ENCODE measurements at regions not wholly inside any gene's neighbourhood (a gene's known extent, or its start where the extent isn't known, plus 50 kb on each side); places are given as distances from the start of the nearest gene placed in this dataset.
"Not testable (repeated sequence)": the region's sequence is repeated elsewhere in the genome, so short reads cannot be mapped to it uniquely, and the experiment has no call there.

GRCh38 chr2:149759382-149759781, 171.8 kb upstream of the MMADHC start:
- not testable (repeated sequence) for H3K27me3 Mint-ChIP-seq (ENCODE audit: low read depth); H3K9me3 Mint-ChIP-seq; H3K4me3 Mint-ChIP-seq; DNase-seq (ENCODE audit: low spot score); H3K27ac Mint-ChIP-seq; H3K4me1 Mint-ChIP-seq (ENCODE audit: low read depth); H3K36me3 Mint-ChIP-seq (ENCODE audit: low read depth)

- not testable (repeated sequence) for H3K27ac Mint-ChIP-seq; H3K4me1 Mint-ChIP-seq (ENCODE audit: low read depth); DNase-seq (ENCODE audit: low spot score); H3K9me3 Mint-ChIP-seq; H3K36me3 Mint-ChIP-seq (ENCODE audit: low read depth); H3K27me3 Mint-ChIP-seq (ENCODE audit: low read depth); H3K4me3 Mint-ChIP-seq
These were observed 167.1 kb upstream of the MMADHC start for GRCh38 chr2:149754722-149755121.

- Mint-ChIP-seq H3K4me1 (ENCODE audit: low read depth) (no peaks in the 10 kb centered on the region), H3K27ac (no peak overlapping the region), H3K27me3 (ENCODE audit: low read depth) (no peaks in the 10 kb centered on the region), H3K9me3 (no peaks in the 10 kb centered on the region), H3K4me3 (no peak overlapping the region), H3K36me3 (ENCODE audit: low read depth) (no peaks in the 10 kb centered on the region)
- DNase-seq (ENCODE audit: low spot score), result no peak
These were observed 159.9 kb upstream of the MMADHC start for GRCh38 chr2:149747456-149747855.

GRCh38 chr2:149745396-149746230, 158.0 kb upstream of the MMADHC start:
- Mint-ChIP-seq H3K27ac (no peak overlapping the region), H3K4me3 (no peak overlapping the region), H3K4me1 (ENCODE audit: low read depth) (no peaks in the 10 kb centered on the region), H3K36me3 (ENCODE audit: low read depth) (no peaks in the 10 kb centered on the region), H3K27me3 (ENCODE audit: low read depth) (no peaks in the 10 kb centered on the region), H3K9me3 (no peaks in the 10 kb centered on the region)
- DNase-seq (ENCODE audit: low spot score), result no peak

- no peaks in the 10 kb centered on the region for H3K9me3 Mint-ChIP-seq
- no peak for DNase-seq (ENCODE audit: low spot score)
- H3K4me3 Mint-ChIP-seq, result no peak overlapping the region
- no peaks in the 10 kb centered on the region for H3K4me1 Mint-ChIP-seq (ENCODE audit: low read depth)
- no peaks in the 10 kb centered on the region for H3K36me3 Mint-ChIP-seq (ENCODE audit: low read depth)
- H3K27ac Mint-ChIP-seq, result no peak overlapping the region
- H3K27me3 Mint-ChIP-seq (ENCODE audit: low read depth), result no peaks in the 10 kb centered on the region
These were observed 157.3 kb upstream of the MMADHC start for GRCh38 chr2:149744865-149745264.

- Mint-ChIP-seq H3K27me3 (ENCODE audit: low read depth) (no peaks in the 10 kb centered on the region), H3K4me1 (ENCODE audit: low read depth) (no peaks in the 10 kb centered on the region), H3K36me3 (ENCODE audit: low read depth) (no peaks in the 10 kb centered on the region), H3K27ac (no peak overlapping the region), H3K4me3 (no peak overlapping the region), H3K9me3 (no peaks in the 10 kb centered on the region)
- no peak for DNase-seq (ENCODE audit: low spot score)
These were observed 156.4 kb upstream of the MMADHC start for GRCh38 chr2:149743842-149744448.

- no peaks in the 10 kb centered on the region for H3K27me3 Mint-ChIP-seq (ENCODE audit: low read depth)
- no peak overlapping the region for H3K27ac Mint-ChIP-seq
- no peak overlapping the region for H3K4me3 Mint-ChIP-seq
- H3K36me3 Mint-ChIP-seq (ENCODE audit: low read depth), result no peaks in the 10 kb centered on the region
- no peaks in the 10 kb centered on the region for H3K9me3 Mint-ChIP-seq
- DNase-seq (ENCODE audit: low spot score), result no peak
- H3K4me1 Mint-ChIP-seq (ENCODE audit: low read depth), result no peaks in the 10 kb centered on the region
These were observed 154.1 kb upstream of the MMADHC start for GRCh38 chr2:149741646-149742045.

GRCh38 chr2:149740490-149740889, 152.9 kb upstream of the MMADHC start:
- Mint-ChIP-seq H3K4me3 (no peak overlapping the region), H3K4me1 (ENCODE audit: low read depth) (no peaks in the 10 kb centered on the region), H3K27ac (no peak overlapping the region), H3K9me3 (no peaks in the 10 kb centered on the region), H3K27me3 (ENCODE audit: low read depth) (no peaks in the 10 kb centered on the region), H3K36me3 (ENCODE audit: low read depth) (no peaks in the 10 kb centered on the region)
- DNase-seq (ENCODE audit: low spot score), result no peak

GRCh38 chr2:149739883-149740265, 152.3 kb upstream of the MMADHC start:
- Mint-ChIP-seq H3K9me3 (no peaks in the 10 kb centered on the region), H3K4me1 (ENCODE audit: low read depth) (no peaks in the 10 kb centered on the region), H3K27ac (no peak overlapping the region), H3K36me3 (ENCODE audit: low read depth) (no peaks in the 10 kb centered on the region), H3K27me3 (ENCODE audit: low read depth) (no peaks in the 10 kb centered on the region), H3K4me3 (no peak overlapping the region)
- no peak for DNase-seq (ENCODE audit: low spot score)

- H3K27me3 Mint-ChIP-seq (ENCODE audit: low read depth), result no peaks in the 10 kb centered on the region
- no peaks in the 10 kb centered on the region for H3K4me1 Mint-ChIP-seq (ENCODE audit: low read depth)
- DNase-seq (ENCODE audit: low spot score), result no peak
- no peaks in the 10 kb centered on the region for H3K9me3 Mint-ChIP-seq
- no peak overlapping the region for H3K4me3 Mint-ChIP-seq
- no peak overlapping the region for H3K27ac Mint-ChIP-seq
- no peaks in the 10 kb centered on the region for H3K36me3 Mint-ChIP-seq (ENCODE audit: low read depth)
These were observed 151.8 kb upstream of the MMADHC start for GRCh38 chr2:149739171-149739882.

- Mint-ChIP-seq H3K36me3 (ENCODE audit: low read depth) (no peaks in the 10 kb centered on the region), H3K27ac (no peak overlapping the region), H3K4me3 (no peak overlapping the region), H3K9me3 (no peaks in the 10 kb centered on the region), H3K27me3 (ENCODE audit: low read depth) (no peaks in the 10 kb centered on the region), H3K4me1 (ENCODE audit: low read depth) (no peaks in the 10 kb centered on the region)
- no peak for DNase-seq (ENCODE audit: low spot score)
These were observed 151.2 kb upstream of the MMADHC start for GRCh38 chr2:149738767-149739166.

GRCh38 chr2:149737896-149738295, 150.3 kb upstream of the MMADHC start:
- no peaks in the 10 kb centered on the region for H3K27me3 Mint-ChIP-seq (ENCODE audit: low read depth)
- no peaks in the 10 kb centered on the region for H3K36me3 Mint-ChIP-seq (ENCODE audit: low read depth)
- DNase-seq (ENCODE audit: low spot score), result no peak
- H3K9me3 Mint-ChIP-seq, result no peaks in the 10 kb centered on the region
- no peaks in the 10 kb centered on the region for H3K4me1 Mint-ChIP-seq (ENCODE audit: low read depth)
- no peak overlapping the region for H3K4me3 Mint-ChIP-seq
- no peak overlapping the region for H3K27ac Mint-ChIP-seq

GRCh38 chr2:149735237-149735958, 147.8 kb upstream of the MMADHC start:
- H3K4me1 Mint-ChIP-seq (ENCODE audit: low read depth), result no peaks in the 10 kb centered on the region
- no peak overlapping the region for H3K4me3 Mint-ChIP-seq
- H3K9me3 Mint-ChIP-seq, result no peaks in the 10 kb centered on the region
- DNase-seq (ENCODE audit: low spot score), result no peak
- H3K27me3 Mint-ChIP-seq (ENCODE audit: low read depth), result no peaks in the 10 kb centered on the region
- no peaks in the 10 kb centered on the region for H3K36me3 Mint-ChIP-seq (ENCODE audit: low read depth)
- no peak overlapping the region for H3K27ac Mint-ChIP-seq
